GM18870 (cell line): ENCODE measurements at regions not wholly inside any gene's neighbourhood (a gene's known extent, or its start where the extent isn't known, plus 50 kb on each side); places are given as distances from the start of the nearest gene placed in this dataset.

Source experiments
- ATAC-seq: cut with Tn5 transposase; IDR thresholded peaks from one replicate; pipeline ENCODE4 v1.9.1; 2021; ENCODE audit warnings: moderate library complexity; ENCODE audit not compliant: unreplicated experiment

- no peak for ATAC-seq
Measured at GRCh38 chr11:129590030-129590752, 214.5 kb downstream of the BARX2 start.

- ATAC-seq = no peak
Measured at GRCh38 chr11:129590753-129591475, 215.3 kb downstream of the BARX2 start.

- ATAC-seq = no peak
Measured at GRCh38 chr11:129591527-129591926, 215.9 kb downstream of the BARX2 start.

GRCh38 chr11:129592191-129592590 lies 216.5 kb downstream of the BARX2 start:
- ATAC-seq = no peak

- no peak for ATAC-seq
Measured at GRCh38 chr11:129593098-129593497, 217.4 kb downstream of the BARX2 start.

- ATAC-seq = no peak
Measured at GRCh38 chr11:129595038-129595962, 219.7 kb downstream of the BARX2 start.

- ATAC-seq = no peak
Measured at GRCh38 chr11:129596351-129596750, 219.3 kb upstream of the TMEM45B start.

GRCh38 chr11:129598378-129598777 lies 217.3 kb upstream of the TMEM45B start:
- no peak for ATAC-seq

- ATAC-seq = no peak
Measured at GRCh38 chr11:129605815-129606214, 209.8 kb upstream of the TMEM45B start.

- no peak for ATAC-seq
Measured at GRCh38 chr11:129608711-129609110, 206.9 kb upstream of the TMEM45B start.

GRCh38 chr11:129610125-129610524 lies 205.5 kb upstream of the TMEM45B start:
- no peak for ATAC-seq

GRCh38 chr11:129610545-129610944 lies 205.1 kb upstream of the TMEM45B start:
- no peak for ATAC-seq

- ATAC-seq = no peak
Measured at GRCh38 chr11:129611661-129612446, 203.8 kb upstream of the TMEM45B start.

GRCh38 chr11:129612447-129612961 lies 203.1 kb upstream of the TMEM45B start:
- ATAC-seq = no peak

- ATAC-seq = no peak
Measured at GRCh38 chr11:129613071-129613470, 202.6 kb upstream of the TMEM45B start.

GRCh38 chr11:129614256-129614944 lies 201.2 kb upstream of the TMEM45B start:
- no peak for ATAC-seq

GRCh38 chr11:129618046-129618569 lies 197.5 kb upstream of the TMEM45B start:
- ATAC-seq = no peak

GRCh38 chr11:129620237-129621104 lies 195.2 kb upstream of the TMEM45B start:
- ATAC-seq = no peak

GRCh38 chr11:129625930-129626329 lies 189.7 kb upstream of the TMEM45B start:
- no peak for ATAC-seq
